ENCODE measurements at regions not wholly inside any gene's neighbourhood (a gene's known extent, or its start where the extent isn't known, plus 50 kb on each side); places are given as distances from the start of the nearest gene placed in this dataset.

GRCh38 chr18:38963943-38964660 is 1398.5 kb upstream of the CELF4 start:
- DNase-seq = no peak

DNA sequence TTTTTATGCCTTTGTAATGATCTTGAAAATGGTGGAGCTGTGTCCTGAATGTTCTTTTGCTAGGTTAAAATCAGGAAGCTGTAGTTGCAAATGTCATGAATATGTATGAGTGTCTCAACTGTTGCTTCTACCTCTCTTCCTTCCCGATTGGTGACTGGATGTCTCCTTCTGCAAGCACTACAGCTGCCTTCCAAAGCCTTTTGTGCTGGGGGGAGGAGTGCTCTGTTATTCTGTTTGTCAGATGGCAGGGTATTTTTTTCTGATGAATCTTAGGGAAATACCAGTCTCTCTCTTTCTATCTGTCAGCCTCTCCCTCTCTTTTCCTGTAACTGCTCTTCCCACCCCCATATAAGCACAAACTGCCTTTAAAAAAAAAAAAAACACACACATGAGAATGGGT is 1396.3 kb upstream of the CELF4 start:
- DNase-seq = no peak

GRCh38 chr18:38957736-38958135 is 1392.1 kb upstream of the CELF4 start:
- no peak for DNase-seq

DNA sequence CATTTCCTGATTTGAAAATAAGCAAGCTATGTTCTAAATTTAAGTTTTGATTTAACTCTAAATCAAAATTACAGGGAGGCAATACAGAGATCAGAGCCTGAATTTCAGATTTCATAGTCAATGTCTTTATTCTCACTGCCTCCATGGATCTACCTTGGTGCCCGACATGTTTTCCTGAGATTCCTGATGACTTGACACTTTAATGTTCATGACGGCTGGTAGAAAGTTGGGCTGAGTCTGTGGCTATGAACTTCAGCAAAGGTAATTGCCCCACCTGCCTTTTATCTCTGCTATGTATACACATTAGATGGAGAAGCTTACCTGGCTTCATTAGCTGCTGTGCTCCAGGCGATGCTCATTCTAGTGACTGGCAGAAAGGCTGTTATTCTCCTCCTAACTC is 1390.5 kb upstream of the CELF4 start:
- DNase-seq = no peak

- no peak for DNase-seq
Measured at GRCh38 chr18:38951633-38952032, 1386.0 kb upstream of the CELF4 start.

- no peak for DNase-seq
Measured at GRCh38 chr18:38948436-38948835, 1382.8 kb upstream of the CELF4 start.

DNA sequence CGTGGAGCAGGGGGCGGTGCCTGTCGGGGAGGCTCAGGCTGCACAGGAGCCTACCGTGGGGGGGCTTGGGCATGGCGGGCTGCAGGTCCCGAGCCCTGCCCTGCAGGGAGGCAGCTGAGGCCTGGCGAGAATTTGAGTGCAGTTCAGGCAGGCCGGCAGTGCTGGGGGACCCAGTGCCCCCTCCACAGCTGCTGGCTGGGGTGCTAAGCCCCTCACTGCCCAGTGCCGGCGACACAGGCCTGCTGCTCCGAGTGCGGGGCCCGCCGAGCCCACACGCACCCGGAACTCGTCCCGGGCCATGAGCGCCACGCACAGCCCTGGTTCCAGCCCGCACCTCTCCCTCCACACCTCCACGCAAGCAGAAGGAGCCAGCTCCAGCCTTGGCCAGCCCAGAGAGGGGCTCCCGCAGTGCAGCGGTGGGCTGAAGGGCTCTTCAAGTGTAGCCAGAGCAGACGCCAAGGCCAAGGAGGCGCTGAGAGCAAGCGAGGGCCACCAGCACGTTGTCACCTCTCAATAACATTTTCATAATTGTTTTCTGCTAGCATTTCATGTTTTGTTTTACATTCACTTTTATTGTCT is 1378.9 kb upstream of the CELF4 start:
- no peak for DNase-seq

GRCh38 chr18:38941711-38942561 is 1376.3 kb upstream of the CELF4 start:
- DNase-seq = no peak

- DNase-seq = no peak
Measured at GRCh38 chr18:38940863-38941531, 1375.4 kb upstream of the CELF4 start.

DNA sequence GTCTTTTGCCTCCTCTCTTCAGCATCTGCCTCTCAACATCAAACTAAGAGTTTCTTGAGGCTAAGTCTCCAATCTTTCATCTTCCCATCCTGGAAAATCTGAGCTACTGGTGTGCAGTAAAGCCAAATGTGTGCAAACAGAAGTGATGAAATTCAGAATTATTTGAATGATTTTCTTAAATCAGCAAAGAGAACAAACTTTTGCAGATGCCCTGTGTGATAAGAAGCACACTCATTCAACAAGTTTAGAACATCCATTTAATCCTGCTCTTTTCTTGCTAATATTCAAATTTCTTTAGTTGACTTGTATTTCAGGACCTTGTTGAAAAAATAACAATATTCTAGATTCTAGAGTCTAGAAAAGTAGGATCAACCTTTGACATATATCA is 1374.9 kb upstream of the CELF4 start:
- no peak for DNase-seq

DNA sequence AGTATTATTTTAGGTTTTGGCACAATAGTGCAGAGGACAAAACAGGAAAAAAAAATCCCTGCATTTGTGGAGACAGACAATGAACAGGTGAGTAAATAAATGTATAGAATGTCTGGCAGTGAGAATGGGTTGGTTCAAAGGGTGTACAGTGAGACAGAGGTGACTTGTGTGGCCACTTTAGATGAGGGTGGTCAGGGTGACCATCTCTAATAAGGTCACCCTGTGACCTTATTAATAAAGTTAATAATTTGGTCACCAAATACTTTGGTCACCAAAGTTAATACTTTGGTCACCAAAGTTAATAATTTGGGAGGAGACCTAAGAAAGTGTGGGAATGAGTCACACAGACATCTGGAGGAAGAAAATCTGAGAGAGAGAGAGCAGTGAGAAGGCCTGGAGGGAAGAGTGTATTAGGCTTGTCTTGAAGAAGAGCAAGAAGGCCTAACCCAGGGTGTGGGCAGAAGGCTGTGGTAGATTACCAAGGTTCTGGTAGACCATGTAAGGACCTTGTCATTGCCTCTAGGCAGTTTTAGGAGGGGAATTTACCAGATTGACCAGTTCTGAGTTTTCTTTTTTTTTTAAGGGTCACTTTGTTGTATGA is 1368.4 kb upstream of the CELF4 start:
- no peak for DNase-seq

GRCh38 chr18:38933322-38933721 is 1367.7 kb upstream of the CELF4 start:
- no peak for DNase-seq

GRCh38 chr18:38932752-38933151 is 1367.2 kb upstream of the CELF4 start:
- no peak for DNase-seq

DNA sequence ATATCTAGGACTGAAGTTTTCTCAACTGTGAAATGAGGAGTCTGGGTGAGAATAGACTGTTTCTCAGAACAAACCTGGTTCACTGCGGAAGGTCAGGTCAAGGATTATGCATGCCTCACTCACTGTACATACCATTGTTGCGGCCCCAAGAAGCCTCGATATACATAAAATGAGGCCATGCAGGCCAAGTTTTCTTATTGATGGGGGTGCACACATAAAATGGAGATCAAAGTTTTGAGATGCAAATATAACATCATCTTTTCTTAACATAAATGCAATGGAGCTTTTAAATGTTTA is 1366.1 kb upstream of the CELF4 start:
- no peak for DNase-seq

DNA sequence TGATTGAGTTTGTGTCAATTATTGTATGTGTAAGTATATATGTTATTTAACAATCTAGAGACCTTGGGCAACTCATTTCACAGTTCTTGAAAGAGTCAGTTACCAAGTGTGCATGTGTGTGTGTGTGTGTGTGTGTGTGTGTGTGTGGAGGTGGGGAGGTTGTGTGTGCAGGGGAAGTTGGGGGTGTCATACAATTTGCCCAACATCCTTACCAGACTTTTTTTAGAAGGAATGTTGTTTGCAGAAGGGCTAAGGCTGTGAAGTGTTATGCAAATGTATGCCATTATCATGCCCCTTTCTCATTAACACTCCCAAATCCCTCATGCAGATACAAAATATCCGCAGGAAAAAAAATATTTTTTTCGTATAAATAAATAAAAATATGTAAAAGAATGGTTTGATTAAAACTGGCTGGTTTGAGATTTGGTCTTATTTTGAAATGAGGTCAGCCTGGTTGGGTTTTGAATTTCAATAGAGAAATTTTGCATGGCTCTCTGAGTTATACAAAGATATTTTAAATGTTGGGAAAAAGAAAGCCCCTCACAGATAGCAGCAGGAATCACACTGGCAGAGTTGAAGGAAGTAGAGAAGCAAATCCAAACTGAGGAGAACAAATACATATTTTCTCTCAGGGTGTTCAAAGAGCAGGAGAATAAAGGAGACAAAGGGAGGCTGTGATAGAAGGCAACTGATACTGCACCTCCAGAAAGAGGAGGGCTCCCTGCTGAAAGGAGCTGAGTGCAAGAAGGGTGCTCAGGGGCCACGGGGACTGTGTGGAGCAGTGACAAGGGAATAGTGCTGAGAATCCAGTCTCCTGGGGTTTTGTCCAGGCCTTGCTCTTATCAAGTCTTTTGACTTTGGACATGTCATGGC is 1365.5 kb upstream of the CELF4 start:
- DNase-seq = no peak

DNA sequence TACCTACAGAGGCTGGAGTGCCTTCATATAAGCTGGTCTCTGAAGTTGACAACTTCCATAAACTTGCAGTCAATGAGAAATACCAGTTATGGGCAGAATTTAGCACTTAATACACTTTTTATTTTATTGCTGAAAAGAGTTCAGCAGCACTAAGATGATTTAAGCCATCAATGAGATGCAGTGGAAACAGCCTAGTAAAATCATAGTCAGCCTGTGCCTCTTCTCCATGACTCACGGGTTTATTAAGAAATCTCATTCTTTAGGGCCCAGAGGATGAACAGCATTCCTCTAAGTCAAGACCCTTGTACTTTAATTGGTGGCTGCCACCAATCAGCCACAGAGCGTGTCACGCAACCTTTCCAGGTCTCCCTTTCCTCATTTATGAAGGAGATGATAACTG is 1357.9 kb upstream of the CELF4 start:
- DNase-seq = no peak

DNA sequence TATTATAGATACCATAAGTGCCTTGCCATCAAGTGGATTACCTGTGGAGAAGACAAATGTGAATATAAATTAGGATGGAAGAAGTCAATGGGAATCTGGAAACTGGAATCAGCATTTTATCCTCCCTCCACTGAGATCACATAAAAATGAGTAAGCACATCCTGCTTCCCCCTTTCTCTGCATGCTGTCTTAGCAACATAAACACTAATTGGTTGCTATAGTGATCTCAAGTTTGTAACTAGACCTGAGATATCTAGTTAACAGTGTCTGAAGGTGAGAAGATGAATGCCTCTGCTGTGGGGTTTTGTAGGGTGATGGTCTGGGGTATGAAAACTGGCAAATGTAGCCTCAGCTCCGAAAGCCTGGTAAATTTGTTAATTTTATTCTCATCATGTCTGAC is 1357.5 kb upstream of the CELF4 start:
- DNase-seq = no peak

- no peak for DNase-seq
Measured at GRCh38 chr18:38909972-38910371, 1344.4 kb upstream of the CELF4 start.

- DNase-seq = no peak
Measured at GRCh38 chr18:38902796-38903195, 1337.2 kb upstream of the CELF4 start.

- DNase-seq = no peak
Measured at GRCh38 chr18:38900445-38900844, 1334.8 kb upstream of the CELF4 start.

GRCh38 chr18:38900031-38900430 is 1334.4 kb upstream of the CELF4 start:
- DNase-seq = peak; percentile 34

DNA sequence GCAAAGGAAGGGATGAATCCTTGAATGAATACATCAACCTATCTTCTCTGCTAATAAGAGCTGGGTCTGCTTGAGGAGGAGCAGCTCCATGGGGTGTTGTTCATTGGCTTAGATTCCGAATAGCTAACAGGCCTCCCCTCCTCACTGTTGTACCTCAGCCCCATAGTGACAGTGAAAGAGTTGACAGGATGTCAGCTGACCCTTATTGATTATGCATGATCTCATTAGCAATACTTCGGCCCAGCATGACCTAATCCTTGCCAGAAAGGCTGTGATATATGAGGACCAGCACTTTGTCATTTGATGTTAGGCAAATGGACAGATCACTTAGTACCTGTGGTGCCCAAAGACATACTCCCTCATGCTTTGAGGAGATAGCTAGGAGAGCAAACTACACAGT is 1333.7 kb upstream of the CELF4 start:
- DNase-seq = no peak

Data from hematopoietic multipotent progenitor cell treated with erythropoietin and hydrocortisone succinate and interleukin-3 and kit ligand, for 8 days (in vitro differentiated cells).